ENCODE measurements at regions not wholly inside any gene's neighbourhood (a gene's known extent, or its start where the extent isn't known, plus 50 kb on each side); places are given as distances from the start of the nearest gene placed in this dataset.
"Not testable (repeated sequence)": the region's sequence is repeated elsewhere in the genome, so short reads cannot be mapped to it uniquely, and the experiment has no call there.

- TF ChIP-seq, protein P1, sequence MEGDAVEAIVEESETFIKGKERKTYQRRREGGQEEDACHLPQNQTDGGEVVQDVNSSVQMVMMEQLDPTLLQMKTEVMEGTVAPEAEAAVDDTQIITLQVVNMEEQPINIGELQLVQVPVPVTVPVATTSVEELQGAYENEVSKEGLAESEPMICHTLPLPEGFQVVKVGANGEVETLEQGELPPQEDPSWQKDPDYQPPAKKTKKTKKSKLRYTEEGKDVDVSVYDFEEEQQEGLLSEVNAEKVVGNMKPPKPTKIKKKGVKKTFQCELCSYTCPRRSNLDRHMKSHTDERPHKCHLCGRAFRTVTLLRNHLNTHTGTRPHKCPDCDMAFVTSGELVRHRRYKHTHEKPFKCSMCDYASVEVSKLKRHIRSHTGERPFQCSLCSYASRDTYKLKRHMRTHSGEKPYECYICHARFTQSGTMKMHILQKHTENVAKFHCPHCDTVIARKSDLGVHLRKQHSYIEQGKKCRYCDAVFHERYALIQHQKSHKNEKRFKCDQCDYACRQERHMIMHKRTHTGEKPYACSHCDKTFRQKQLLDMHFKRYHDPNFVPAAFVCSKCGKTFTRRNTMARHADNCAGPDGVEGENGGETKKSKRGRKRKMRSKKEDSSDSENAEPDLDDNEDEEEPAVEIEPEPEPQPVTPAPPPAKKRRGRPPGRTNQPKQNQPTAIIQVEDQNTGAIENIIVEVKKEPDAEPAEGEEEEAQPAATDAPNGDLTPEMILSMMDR (IDR thresholded peaks at IDR 0.05; ENCODE audit: extremely low read depth, insufficient read depth, missing control alignments) = no peak
- no peak for DNase-seq (ENCODE audit: low spot score)
- in situ Hi-C loops (cut with MboI; ENCODE audit: low pct_unique_long_range_greater_than_20kb, low sequenced_read_pairs, unreplicated experiment) = no loop called here
Measured at GRCh38 chr6:56727097-56727850, 84.6 kb upstream of the DST start.

DNA sequence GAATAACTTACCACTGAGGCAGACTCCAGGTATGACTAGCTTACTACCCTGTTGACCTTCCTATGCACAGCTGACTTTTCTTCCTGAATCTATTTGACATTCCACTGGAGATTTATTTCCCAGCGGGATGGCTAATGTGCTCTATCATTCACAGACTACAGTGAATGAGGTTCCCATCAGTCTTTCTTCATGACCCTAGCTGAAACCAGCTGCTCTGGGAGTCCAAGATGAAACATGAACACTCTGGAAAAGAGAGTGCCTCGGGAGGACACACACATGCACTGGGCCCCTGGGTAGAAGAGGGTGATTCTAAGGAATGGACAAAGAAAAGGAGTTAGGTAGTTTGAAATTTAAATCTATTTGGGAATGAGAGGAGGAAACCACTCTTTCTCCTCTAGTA, 82.6 kb upstream of the DST start:
- in situ Hi-C loops (cut with MboI; ENCODE audit: low pct_unique_long_range_greater_than_20kb, low sequenced_read_pairs, unreplicated experiment) = no loop called here
- no peak for DNase-seq (ENCODE audit: low spot score)
- TF ChIP-seq, protein P1 (IDR thresholded peaks at IDR 0.05; ENCODE audit: extremely low read depth, insufficient read depth, missing control alignments) = no peak

DNA sequence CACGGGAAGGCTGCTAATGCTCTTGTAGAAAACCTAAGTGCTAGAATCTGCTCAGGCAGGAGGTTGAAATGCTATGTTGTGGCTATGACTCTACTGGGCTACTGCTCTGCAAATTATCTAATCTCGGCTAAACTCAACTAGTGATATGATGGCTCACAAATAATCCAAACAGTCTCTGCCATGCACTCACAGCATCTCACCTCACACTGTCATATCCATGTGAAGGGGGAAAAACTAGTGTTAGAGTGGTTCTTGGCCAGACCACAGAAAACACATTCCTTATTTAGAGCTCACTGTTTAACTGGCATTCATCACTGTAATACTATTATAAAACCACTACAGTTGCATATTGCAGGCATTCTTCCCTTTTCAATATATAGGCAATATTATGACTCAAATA, 81.8 kb upstream of the DST start:
- TF ChIP-seq, protein P1 (IDR thresholded peaks at IDR 0.05; ENCODE audit: extremely low read depth, insufficient read depth, missing control alignments) = no peak
- no peak for DNase-seq (ENCODE audit: low spot score)
- in situ Hi-C loops (cut with MboI; ENCODE audit: low pct_unique_long_range_greater_than_20kb, low sequenced_read_pairs, unreplicated experiment) = loop anchor here (25.0 kb wide), 1 partner anchor 362 kb away; no protein-coding TSS in a partner anchor

DNA sequence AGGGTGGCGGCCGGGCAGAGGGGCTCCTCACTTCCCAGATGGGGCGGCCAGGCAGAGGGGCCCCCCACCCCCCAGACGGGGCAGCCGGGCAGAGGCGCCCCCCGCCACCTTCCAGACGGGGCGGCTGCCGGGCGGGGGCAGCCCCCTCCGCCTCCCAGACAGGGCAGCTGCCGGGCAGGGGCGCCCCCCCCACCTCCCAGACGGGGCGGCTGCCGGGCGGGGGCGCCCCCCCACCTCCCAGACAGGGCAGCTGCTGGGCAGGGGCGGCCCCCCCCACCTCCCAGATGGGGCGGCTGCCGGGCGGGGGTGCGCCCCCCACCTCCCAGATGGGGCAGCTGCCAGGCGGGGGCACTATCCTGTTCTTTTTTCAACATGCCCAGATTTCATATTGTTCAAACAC, 78.2 kb upstream of the DST start:
- no peak for DNase-seq (ENCODE audit: low spot score)
- in situ Hi-C loops (cut with MboI; ENCODE audit: low pct_unique_long_range_greater_than_20kb, low sequenced_read_pairs, unreplicated experiment) = loop anchor here (25.0 kb wide), 1 partner anchor 359 kb away; no protein-coding TSS in a partner anchor
- TF ChIP-seq, protein P1 (IDR thresholded peaks at IDR 0.05; ENCODE audit: extremely low read depth, insufficient read depth, missing control alignments) = no peak

GRCh38 chr6:56720202-56720601, 77.5 kb upstream of the DST start:
- not testable (repeated sequence) for DNase-seq (ENCODE audit: low spot score)

DNA sequence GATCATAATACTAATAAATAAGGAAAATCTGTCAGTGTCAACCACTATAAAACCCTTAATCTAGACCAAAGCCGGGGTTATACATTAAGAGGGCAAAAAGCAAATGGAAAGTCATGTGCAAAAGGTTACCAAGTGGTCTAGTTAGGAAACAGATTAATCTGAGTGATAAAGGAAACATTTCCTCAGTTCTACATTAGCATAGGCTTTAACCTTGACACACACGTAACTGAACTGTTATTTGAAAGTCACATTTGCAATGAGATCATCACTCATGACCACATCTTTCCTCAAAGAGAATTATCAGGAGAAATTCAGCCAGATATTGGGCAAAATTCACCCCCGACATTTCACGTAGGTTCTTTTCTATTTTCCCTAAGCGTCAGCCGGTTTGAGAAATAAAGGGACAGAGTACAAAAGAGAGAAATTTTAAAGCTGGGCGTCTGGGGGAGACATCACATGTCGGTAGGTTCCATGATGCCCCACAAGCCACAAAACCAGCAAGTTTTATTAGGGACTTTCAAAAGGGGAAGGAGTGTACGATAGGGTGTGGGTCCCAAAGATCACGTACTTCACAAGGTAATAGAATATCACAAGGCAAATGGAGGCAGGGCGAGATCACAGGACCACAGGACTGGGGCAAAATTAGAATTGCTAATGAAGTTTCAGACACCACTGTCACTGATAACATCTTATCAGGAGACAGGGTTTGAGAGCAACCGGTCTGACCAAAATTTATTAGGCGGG, 76.8 kb upstream of the DST start:
- not testable (repeated sequence) for DNase-seq (ENCODE audit: low spot score)
- in situ Hi-C loops (cut with MboI; ENCODE audit: low pct_unique_long_range_greater_than_20kb, low sequenced_read_pairs, unreplicated experiment) = loop anchor here (25.0 kb wide), 1 partner anchor 357 kb away; no protein-coding TSS in a partner anchor

More at GRCh38 chr6:56720202-56720601, 77.5 kb upstream of the DST start:
- in situ Hi-C loops (cut with MboI; ENCODE audit: low pct_unique_long_range_greater_than_20kb, low sequenced_read_pairs, unreplicated experiment) = loop anchor here (25.0 kb wide), 1 partner anchor 358 kb away; no protein-coding TSS in a partner anchor

DNA sequence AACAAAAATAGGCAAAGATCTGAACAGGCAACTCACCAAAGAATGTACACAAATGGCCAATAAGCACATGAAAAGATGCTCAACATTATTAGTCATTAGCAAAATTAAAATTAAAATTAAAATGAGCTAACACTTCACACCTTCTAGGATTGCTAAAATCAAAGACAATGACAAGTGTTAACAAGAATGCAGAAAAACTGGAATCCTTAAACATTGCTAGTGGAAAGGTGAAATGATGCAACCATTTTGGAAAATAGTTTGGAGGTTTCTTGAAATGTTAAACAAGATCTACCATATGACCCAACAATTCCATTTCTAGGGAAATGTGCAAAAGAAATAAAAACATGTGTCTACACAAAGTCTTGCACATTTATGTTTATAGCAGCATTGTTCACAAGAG, 75.5 kb upstream of the DST start:
- in situ Hi-C loops (cut with MboI; ENCODE audit: low pct_unique_long_range_greater_than_20kb, low sequenced_read_pairs, unreplicated experiment) = loop anchor here (25.0 kb wide), 1 partner anchor 356 kb away; no protein-coding TSS in a partner anchor
- no peak for DNase-seq (ENCODE audit: low spot score)
- TF ChIP-seq, protein P1 (IDR thresholded peaks at IDR 0.05; ENCODE audit: extremely low read depth, insufficient read depth, missing control alignments) = no peak
